Hematopoietic multipotent progenitor cell treated with erythropoietin and hydrocortisone succinate and interleukin-3 and kit ligand, for 4 days (in vitro differentiated cells): ENCODE measurements at regions not wholly inside any gene's neighbourhood (a gene's known extent, or its start where the extent isn't known, plus 50 kb on each side); places are given as distances from the start of the nearest gene placed in this dataset.
"Not testable (repeated sequence)": the region's sequence is repeated elsewhere in the genome, so short reads cannot be mapped to it uniquely, and the experiment has no call there.

Experiments
- DNase-seq: peaks from one replicate; pipeline ENCODE4 v3.0.0-alpha.2; 2015

- DNase-seq: no peak
Observed at GRCh38 chr1:177891809-177892208, 78.0 kb downstream of the SEC16B start.

- DNase-seq: no peak
Observed at GRCh38 chr1:177890479-177890878, 79.4 kb downstream of the SEC16B start.

GRCh38 chr1:177884479-177885021 is 85.3 kb downstream of the SEC16B start:
- no peak for DNase-seq

- no peak for DNase-seq
Observed at GRCh38 chr1:177883581-177883980, 86.3 kb downstream of the SEC16B start.

GRCh38 chr1:177880339-177880891 is 89.4 kb downstream of the SEC16B start:
- no peak for DNase-seq

GRCh38 chr1:177877086-177877485 is 92.8 kb downstream of the SEC16B start:
- DNase-seq: no peak

GRCh38 chr1:177873238-177873637 is 96.6 kb downstream of the SEC16B start:
- DNase-seq: peak; percentile 1

- no peak for DNase-seq
Observed at GRCh38 chr1:177872308-177872900, 97.5 kb downstream of the SEC16B start.

- no peak for DNase-seq
Observed at GRCh38 chr1:177871613-177872307, 98.1 kb downstream of the SEC16B start.

- DNase-seq: no peak
Observed at GRCh38 chr1:177869586-177869985, 100.3 kb downstream of the SEC16B start.

GRCh38 chr1:177869011-177869410 is 100.8 kb downstream of the SEC16B start:
- not testable (repeated sequence) for DNase-seq

GRCh38 chr1:177865807-177866206 is 104.1 kb downstream of the SEC16B start:
- DNase-seq: no peak

GRCh38 chr1:177864538-177865305 is 105.1 kb downstream of the SEC16B start:
- DNase-seq: no peak

GRCh38 chr1:177863796-177864195 is 106.1 kb downstream of the SEC16B start:
- DNase-seq: no peak

GRCh38 chr1:177862916-177863315 is 106.9 kb downstream of the SEC16B start:
- no peak for DNase-seq

GRCh38 chr1:177859572-177859971 is 110.3 kb downstream of the SEC16B start:
- DNase-seq: no peak

- DNase-seq: peak; percentile 13
Observed at GRCh38 chr1:177858332-177858821, 111.5 kb downstream of the SEC16B start.

- DNase-seq: no peak
Observed at GRCh38 chr1:177857285-177857684, 112.6 kb downstream of the SEC16B start.

- DNase-seq: no peak
Observed at GRCh38 chr1:177854951-177855350, 114.9 kb downstream of the SEC16B start.

GRCh38 chr1:177849579-177850290 is 120.1 kb downstream of the SEC16B start:
- no peak for DNase-seq

- DNase-seq: no peak
Observed at GRCh38 chr1:177849130-177849529, 120.7 kb downstream of the SEC16B start.

- no peak for DNase-seq
Observed at GRCh38 chr1:177848577-177848976, 121.3 kb downstream of the SEC16B start.

GRCh38 chr1:177847843-177848242 is 122.0 kb downstream of the SEC16B start:
- no peak for DNase-seq
